Skeletal muscle satellite cell (primary cell): ENCODE measurements at regions not wholly inside any gene's neighbourhood (a gene's known extent, or its start where the extent isn't known, plus 50 kb on each side); places are given as distances from the start of the nearest gene placed in this dataset.

ENCODE experiments used
- H3K27me3 ChIP-seq: 2 replicates; pipeline ENCODE4 v1.7.0; 2013; ENCODE audit warnings: low read length; ENCODE audit not compliant: control insufficient read depth, insufficient read depth
- H3K36me3 ChIP-seq: 2 replicates; pipeline ENCODE4 v1.7.0; 2013; ENCODE audit warnings: mild to moderate bottlenecking, control low read depth, low read length; ENCODE audit not compliant: insufficient read depth
- H3K4me1 ChIP-seq: 2 replicates; pipeline ENCODE4 v1.7.0; 2013; ENCODE audit warnings: low read length; ENCODE audit not compliant: control insufficient read depth, insufficient read depth
- H3K4me2 ChIP-seq: 2 replicates; pipeline ENCODE4 v1.7.0; 2013; ENCODE audit warnings: mild to moderate bottlenecking, low read length
- H3K4me3 ChIP-seq: 2 replicates; pipeline ENCODE4 v1.7.0; 2013; ENCODE audit warnings: low read length
- H3K9ac ChIP-seq: 2 replicates; pipeline ENCODE4 v1.7.0; 2013; ENCODE audit warnings: mild to moderate bottlenecking, low read depth, low read length, moderate library complexity
- H3K9me3 ChIP-seq: replicated peaks from 2 replicates; pipeline ENCODE4 v1.7.0; 2013; ENCODE audit warnings: mild to moderate bottlenecking, control low read depth, low read length

DNA sequence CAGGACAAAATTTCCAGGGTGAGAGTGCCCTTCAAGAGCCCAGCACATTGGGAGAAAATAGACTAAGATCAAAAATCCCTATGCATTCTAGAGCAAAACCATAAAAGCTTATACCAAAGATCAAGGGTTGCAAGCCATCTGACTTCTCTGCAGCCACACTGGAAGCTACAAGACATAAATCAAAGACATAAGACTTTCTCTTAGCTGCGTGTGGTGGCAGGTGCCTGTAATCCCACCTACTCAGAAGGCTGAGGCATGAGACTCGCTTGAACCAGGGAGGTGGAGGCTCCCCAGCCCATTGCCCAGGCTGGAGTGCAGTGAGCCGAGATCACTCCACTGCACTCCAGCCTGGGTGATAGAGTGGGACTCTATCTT is 91.9 kb upstream of the NXT1 start:
- no peak overlapping the region for H3K4me3 ChIP-seq
- no peaks in the 10 kb centered on the region for H3K27me3 ChIP-seq
- no peak overlapping the region for H3K9ac ChIP-seq
- H3K4me1 ChIP-seq: peaks cover 36% of the 10 kb centered on the region
- no peaks in the 10 kb centered on the region for H3K36me3 ChIP-seq
- no peaks in the 10 kb centered on the region for H3K9me3 ChIP-seq
- H3K4me2 ChIP-seq: no peak overlapping the region

DNA sequence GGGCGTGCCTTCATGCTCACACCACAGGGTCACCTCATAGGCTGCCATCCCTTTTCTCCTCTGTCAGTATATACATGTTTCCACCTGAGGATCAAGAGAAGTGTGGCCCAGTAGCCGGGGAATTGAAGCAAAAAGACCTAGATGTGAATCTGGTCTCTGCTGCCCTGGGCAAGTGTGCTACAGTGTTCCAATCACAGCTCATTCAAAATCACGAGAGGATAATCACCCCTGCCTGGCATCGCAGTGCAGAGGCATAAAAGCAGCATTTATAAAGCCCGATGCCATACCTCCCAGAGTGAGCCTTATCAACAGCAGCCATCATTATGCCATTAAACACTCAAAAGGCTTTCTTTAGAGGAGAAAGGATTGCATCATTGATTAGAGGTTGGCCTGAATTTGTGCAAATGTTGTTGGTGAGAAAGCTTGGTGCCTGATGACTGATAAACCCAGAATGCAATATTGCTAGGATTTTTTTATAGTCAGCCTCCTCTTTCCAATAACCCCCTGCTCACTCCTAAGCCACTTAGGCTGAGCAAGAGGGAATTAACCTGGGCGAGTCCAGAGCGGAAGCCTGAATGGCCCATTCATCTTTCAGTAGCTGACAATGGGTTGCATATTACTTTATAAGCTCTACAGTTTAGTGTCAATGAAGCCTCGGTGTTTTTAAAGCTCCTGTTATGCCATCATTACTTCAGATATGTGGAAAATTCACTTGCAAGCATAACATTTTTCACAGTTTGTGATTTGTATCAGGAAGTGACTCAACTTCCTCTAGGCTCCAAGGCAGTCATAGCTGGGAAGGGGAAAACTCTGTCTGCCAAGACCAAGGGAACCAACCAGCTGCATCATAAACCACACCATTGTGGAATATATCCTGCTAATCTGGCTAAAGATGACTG is 92.5 kb upstream of the NXT1 start:
- no peaks in the 10 kb centered on the region for H3K9me3 ChIP-seq
- H3K9ac ChIP-seq: peak overlapping the region; percentile 47
- H3K27me3 ChIP-seq: no peaks in the 10 kb centered on the region
- H3K4me1 ChIP-seq: peaks cover 36% of the 10 kb centered on the region
- no peak overlapping the region for H3K4me3 ChIP-seq
- no peaks in the 10 kb centered on the region for H3K36me3 ChIP-seq
- peak overlapping the region; percentile 49 for H3K4me2 ChIP-seq

DNA sequence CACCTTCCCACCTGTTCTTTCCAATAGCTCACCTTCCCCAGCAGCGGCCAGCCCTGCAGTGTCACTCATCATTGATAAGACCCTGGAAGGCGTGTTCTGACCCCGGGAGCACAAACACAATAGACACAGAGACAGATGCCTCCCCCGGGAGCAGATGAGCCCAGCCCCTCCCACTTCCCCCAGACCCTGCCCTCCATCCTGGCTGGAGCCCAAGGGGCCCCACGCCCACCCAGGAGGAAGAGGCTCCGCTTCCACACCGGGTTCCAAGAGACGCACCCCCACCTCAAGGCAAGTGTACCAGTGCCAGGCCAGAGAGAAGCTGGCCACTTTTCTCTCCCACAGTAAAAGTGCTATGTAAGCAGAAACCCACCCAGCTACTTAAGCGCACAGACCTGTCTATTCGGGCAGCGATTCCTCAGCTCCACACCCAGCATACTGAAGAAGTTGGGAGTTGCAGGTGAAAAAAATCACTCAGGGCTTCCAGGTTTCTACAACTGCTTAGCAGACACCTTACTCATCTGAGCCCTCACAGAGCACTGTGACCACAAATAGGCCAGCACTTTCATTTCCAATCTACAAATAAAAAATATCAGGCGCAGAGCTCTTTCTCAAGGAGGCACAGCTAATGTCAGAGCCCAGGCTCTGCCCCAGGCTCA is 93.4 kb upstream of the NXT1 start:
- Histone ChIP-seq H3K4me2 (no peak overlapping the region), H3K4me3 (no peak overlapping the region), H3K27me3 (no peaks in the 10 kb centered on the region), H3K4me1 (peaks cover 36% of the 10 kb centered on the region), H3K9ac (peak overlapping the region; percentile 47), H3K36me3 (no peaks in the 10 kb centered on the region), H3K9me3 (no peaks in the 10 kb centered on the region)

- Histone ChIP-seq H3K4me3 (no peak overlapping the region), H3K36me3 (no peaks in the 10 kb centered on the region), H3K9ac (no peak overlapping the region), H3K4me2 (no peak overlapping the region), H3K27me3 (no peaks in the 10 kb centered on the region), H3K4me1 (peaks cover 36% of the 10 kb centered on the region), H3K9me3 (no peaks in the 10 kb centered on the region)
These were observed 94.7 kb upstream of the NXT1 start for GRCh38 chr20:23255716-23256385.

- no peaks in the 10 kb centered on the region for H3K9me3 ChIP-seq
- H3K4me3 ChIP-seq: no peak overlapping the region
- H3K4me1 ChIP-seq: peaks cover 36% of the 10 kb centered on the region
- H3K36me3 ChIP-seq: no peaks in the 10 kb centered on the region
- H3K4me2 ChIP-seq: no peak overlapping the region
- no peak overlapping the region for H3K9ac ChIP-seq
- no peaks in the 10 kb centered on the region for H3K27me3 ChIP-seq
These were observed 95.5 kb upstream of the NXT1 start for GRCh38 chr20:23255106-23255505.

DNA sequence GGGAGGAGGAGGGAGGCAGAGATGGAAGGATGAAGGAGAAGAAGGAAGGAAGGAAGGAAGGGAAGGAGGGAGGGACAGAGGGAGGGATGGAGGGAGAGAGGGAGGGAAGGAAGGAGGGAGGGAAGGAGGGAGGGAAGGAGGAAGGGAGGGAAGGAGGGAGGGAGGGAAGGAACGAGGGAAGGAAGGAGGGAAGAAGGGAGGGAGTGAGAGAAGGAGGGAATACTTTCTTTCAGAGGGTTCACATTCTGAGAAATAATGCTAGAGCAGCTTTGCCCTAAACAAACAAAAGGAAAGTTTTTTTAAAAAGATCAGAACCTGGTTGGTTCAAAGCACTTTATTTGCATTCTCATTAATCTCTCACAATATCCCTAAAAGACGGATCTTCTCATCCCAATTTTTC is 96.1 kb upstream of the NXT1 start:
- peaks cover 36% of the 10 kb centered on the region for H3K4me1 ChIP-seq
- H3K27me3 ChIP-seq: peaks cover 2% of the 10 kb centered on the region
- H3K4me2 ChIP-seq: no peak overlapping the region
- no peaks in the 10 kb centered on the region for H3K36me3 ChIP-seq
- H3K4me3 ChIP-seq: no peak overlapping the region
- H3K9me3 ChIP-seq: no peaks in the 10 kb centered on the region
- no peak overlapping the region for H3K9ac ChIP-seq

DNA sequence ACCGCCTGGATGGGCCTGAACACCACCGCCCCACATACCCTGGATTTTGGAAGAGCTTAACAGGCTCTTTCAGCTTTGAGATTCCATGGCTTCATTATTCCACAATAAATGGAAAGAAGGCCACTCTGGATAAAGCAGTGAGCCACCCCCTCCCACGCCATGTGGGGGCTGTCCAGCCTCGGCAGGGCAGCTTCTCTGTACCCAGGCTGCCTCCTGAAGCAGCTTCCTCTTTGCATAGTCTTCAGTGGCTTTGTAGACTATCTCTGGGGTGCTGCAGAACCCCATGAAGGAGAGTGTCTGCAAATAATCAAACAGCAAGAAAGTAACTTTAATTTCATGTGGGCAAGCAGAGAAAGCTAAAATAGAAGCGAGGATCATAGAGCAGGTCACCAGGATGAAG is 96.6 kb upstream of the NXT1 start:
- Histone ChIP-seq H3K9ac (no peak overlapping the region), H3K4me2 (no peak overlapping the region), H3K4me1 (peaks cover 35% of the 10 kb centered on the region), H3K9me3 (no peaks in the 10 kb centered on the region), H3K4me3 (no peak overlapping the region), H3K27me3 (peaks cover 6% of the 10 kb centered on the region), H3K36me3 (no peaks in the 10 kb centered on the region)

GRCh38 chr20:23253524-23253923 is 97.1 kb upstream of the NXT1 start:
- no peak overlapping the region for H3K9ac ChIP-seq

DNA sequence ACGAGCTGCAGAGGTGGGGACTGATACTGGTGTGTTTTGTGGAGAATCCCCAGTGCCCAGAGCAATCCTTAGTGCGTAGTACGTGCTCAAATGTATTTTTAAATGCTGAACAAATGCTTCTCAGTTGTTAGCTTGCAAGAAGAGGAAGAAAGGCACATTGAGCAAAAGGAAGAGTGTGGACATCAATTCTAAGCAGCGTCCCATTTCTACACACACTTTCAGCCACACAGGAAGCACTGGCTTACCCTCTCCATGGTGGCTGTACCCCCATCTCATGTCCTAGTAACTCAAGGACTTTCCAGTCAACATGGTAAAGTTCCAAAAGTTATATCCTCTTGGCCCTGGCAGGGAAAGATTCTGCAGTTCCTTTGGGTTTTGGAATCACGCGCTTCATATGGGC is 98.8 kb upstream of the NXT1 start:
- Histone ChIP-seq H3K9me3 (no peaks in the 10 kb centered on the region), H3K27me3 (peaks cover 6% of the 10 kb centered on the region), H3K36me3 (no peaks in the 10 kb centered on the region), H3K9ac (no peak overlapping the region), H3K4me3 (no peak overlapping the region), H3K4me2 (no peak overlapping the region), H3K4me1 (peaks cover 13% of the 10 kb centered on the region)

More at GRCh38 chr20:23253524-23253923, 97.1 kb upstream of the NXT1 start:
- H3K4me2 ChIP-seq: no peak overlapping the region
- peaks cover 30% of the 10 kb centered on the region for H3K4me1 ChIP-seq
- H3K36me3 ChIP-seq: no peaks in the 10 kb centered on the region
- H3K4me3 ChIP-seq: no peak overlapping the region
- H3K9me3 ChIP-seq: no peaks in the 10 kb centered on the region
- peaks cover 6% of the 10 kb centered on the region for H3K27me3 ChIP-seq

DNA sequence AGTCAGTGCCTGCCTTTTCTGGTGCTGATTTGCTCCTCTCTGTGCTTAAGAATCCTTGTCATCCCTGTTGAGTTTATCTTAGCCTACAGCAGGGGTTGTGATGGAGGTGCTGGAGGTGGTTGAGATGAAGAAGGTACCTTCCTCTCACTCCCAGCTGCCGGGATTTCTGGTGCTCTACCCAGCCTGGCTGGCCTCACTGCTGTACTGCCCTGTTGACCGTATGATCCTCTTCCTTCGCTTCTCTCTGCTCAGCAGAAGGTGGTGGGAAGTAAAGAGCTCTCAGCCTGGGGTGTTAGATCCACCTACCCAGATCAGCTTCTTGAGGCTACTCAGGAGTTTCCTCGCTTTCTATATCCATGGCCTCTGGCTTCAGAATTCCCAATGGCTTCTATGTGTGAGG is 101.0 kb upstream of the NXT1 start:
- H3K36me3 ChIP-seq: no peaks in the 10 kb centered on the region
- peaks cover 6% of the 10 kb centered on the region for H3K27me3 ChIP-seq
- H3K9me3 ChIP-seq: no peaks in the 10 kb centered on the region
- H3K4me2 ChIP-seq: no peak overlapping the region
- H3K4me3 ChIP-seq: no peak overlapping the region
- H3K4me1 ChIP-seq: no peaks in the 10 kb centered on the region
- no peak overlapping the region for H3K9ac ChIP-seq

GRCh38 chr20:23248461-23248882 is 102.1 kb upstream of the NXT1 start:
- Histone ChIP-seq H3K9ac (no peak overlapping the region), H3K4me1 (no peaks in the 10 kb centered on the region), H3K9me3 (no peaks in the 10 kb centered on the region), H3K4me3 (no peak overlapping the region), H3K36me3 (no peaks in the 10 kb centered on the region), H3K27me3 (peaks cover 6% of the 10 kb centered on the region), H3K4me2 (no peak overlapping the region)
